Trophoblast cell (in vitro differentiated cells and primary cell): ENCODE measurements at regions not wholly inside any gene's neighbourhood (a gene's known extent, or its start where the extent isn't known, plus 50 kb on each side); places are given as distances from the start of the nearest gene placed in this dataset.
"Not testable (repeated sequence)": the region's sequence is repeated elsewhere in the genome, so short reads cannot be mapped to it uniquely, and the experiment has no call there.

ENCODE experiments used
- DNase-seq, 2 donors: peaks; one replicate each; pipeline ENCODE4 v3.0.0-alpha.2; 2016
- H2AFZ ChIP-seq: 2 replicates; pipeline ENCODE4 v1.6.1; 2013; ENCODE audit warnings: low read length, moderate library complexity, mild to moderate bottlenecking; ENCODE audit not compliant: insufficient read depth, poor library complexity
- H2AK5ac ChIP-seq: 2 replicates; pipeline ENCODE4 v1.6.1; 2013; ENCODE audit warnings: mild to moderate bottlenecking, low read length
- H2BK120ac ChIP-seq: 2 replicates; pipeline ENCODE4 v1.6.1; 2013; ENCODE audit warnings: low read length, mild to moderate bottlenecking, moderate library complexity; ENCODE audit not compliant: insufficient read depth, poor library complexity
- H2BK12ac ChIP-seq: 2 replicates; pipeline ENCODE4 v1.6.1; 2013; ENCODE audit warnings: mild to moderate bottlenecking, low read length, moderate library complexity
- H2BK5ac ChIP-seq: 2 replicates; pipeline ENCODE4 v1.6.1; 2013; ENCODE audit warnings: low read length, low read depth, moderate library complexity, mild to moderate bottlenecking; ENCODE audit not compliant: poor library complexity
- H3K14ac ChIP-seq: 2 replicates; pipeline ENCODE4 v1.6.1; 2013; ENCODE audit warnings: mild to moderate bottlenecking, low read length
- H3K18ac ChIP-seq: 2 replicates; pipeline ENCODE4 v1.6.1; 2013; ENCODE audit warnings: mild to moderate bottlenecking, low read length
- H3K23ac ChIP-seq: 2 replicates; pipeline ENCODE4 v1.6.1; 2013; ENCODE audit warnings: low read length
- H3K27ac ChIP-seq: 2 replicates; pipeline ENCODE4 v1.5.1; 2013; ENCODE audit warnings: low read depth, mild to moderate bottlenecking, inconsistent platforms, low read length, moderate library complexity
- H3K27me3 ChIP-seq: 2 replicates; pipeline ENCODE4 v1.6.1; 2013; ENCODE audit warnings: inconsistent platforms, mild to moderate bottlenecking, low read length, moderate library complexity; ENCODE audit not compliant: insufficient read depth
- H3K36me3 ChIP-seq, 2 experiments: 1 replicate in 1 of 2; 2 replicates in 1 of 2; pipeline ENCODE4 v1.6.1; 2013; ENCODE audit warnings: low read length in 2 of 2, mild to moderate bottlenecking in 2 of 2, moderate library complexity in 1 of 2; ENCODE audit not compliant: insufficient read depth in 2 of 2, control insufficient read depth in 1 of 2
- H3K4ac ChIP-seq: 2 replicates; pipeline ENCODE4 v1.6.1; 2013; ENCODE audit warnings: low read depth, mild to moderate bottlenecking, low read length, moderate library complexity
- H3K4me1 ChIP-seq, 2 experiments: 1 replicate in 1 of 2; 2 replicates in 1 of 2; pipeline ENCODE4 v1.6.1; 2013; ENCODE audit warnings: low read length in 2 of 2, mild to moderate bottlenecking in 2 of 2, moderate library complexity in 1 of 2; ENCODE audit not compliant: insufficient read depth in 2 of 2, control insufficient read depth in 1 of 2
- H3K4me2 ChIP-seq: 2 replicates; pipeline ENCODE4 v1.6.1; 2013; ENCODE audit warnings: inconsistent platforms, mild to moderate bottlenecking, low read length, moderate library complexity
- H3K4me3 ChIP-seq: 2 replicates; pipeline ENCODE4 v1.5.1; 2013; ENCODE audit warnings: mild to moderate bottlenecking, low read depth, low read length, inconsistent platforms
- H3K79me1 ChIP-seq: one replicate; pipeline ENCODE4 v1.6.1; 2013; ENCODE audit warnings: low read length
- H3K79me2 ChIP-seq: 2 replicates; pipeline ENCODE4 v1.6.1; 2013; ENCODE audit warnings: low read length, mild to moderate bottlenecking; ENCODE audit not compliant: control insufficient read depth, insufficient read depth, poor library complexity
- H3K9ac ChIP-seq: 2 replicates; pipeline ENCODE4 v1.6.1; 2013; ENCODE audit warnings: mild to moderate bottlenecking, low read length
- H3K9me3 ChIP-seq: 2 replicates; pipeline ENCODE4 v1.6.1; 2013; ENCODE audit warnings: low read depth, mild to moderate bottlenecking, control low read depth, inconsistent platforms, low read length; ENCODE audit not compliant: insufficient read depth
- H4K12ac ChIP-seq: 2 replicates; pipeline ENCODE4 v1.6.1; 2013; ENCODE audit warnings: low read depth, mild to moderate bottlenecking, low read length, moderate library complexity
- H4K8ac ChIP-seq: 2 replicates; pipeline ENCODE4 v1.6.1; 2013; ENCODE audit warnings: low read depth, mild to moderate bottlenecking, low read length, moderate library complexity
- H4K91ac ChIP-seq: one replicate; pipeline ENCODE4 v1.6.1; 2013; ENCODE audit warnings: low read depth, mild to moderate bottlenecking, low read length, moderate library complexity
- WGBS: extraction: QIAGEN DNeasy Blood & Tissue Kit; methylation state at CpG from one replicate; pipeline ENCODE4 v1.1.7; 2013; ENCODE audit warnings: missing lambda C conversion rate; ENCODE audit not compliant: insufficient read length, insufficient coverage; ENCODE audit errors: extremely low coverage; 5-methylcytosine and 5-hydroxymethylcytosine counted together

- Histone ChIP-seq H4K8ac (no peak overlapping the region), H3K23ac (no peak overlapping the region), H4K12ac (no peak overlapping the region), H3K79me1 (no peaks in the 10 kb centered on the region), H3K4me3 (no peak overlapping the region), H3K14ac (no peak overlapping the region), H3K36me3 (no peaks in the 10 kb centered on the region), H3K9ac (no peak overlapping the region), H3K4me2 (no peak overlapping the region), H2BK5ac (no peak overlapping the region), H3K27me3 (no peaks in the 10 kb centered on the region), H4K91ac (no peak overlapping the region), H3K4me1 (no peaks in the 10 kb centered on the region), H3K18ac (no peak overlapping the region), H3K27ac (no peak overlapping the region), H3K9me3 (no peaks in the 10 kb centered on the region), H2AK5ac (no peak overlapping the region), H3K79me2 (no peaks in the 10 kb centered on the region), H2BK12ac (no peak overlapping the region), H2BK120ac (no peak overlapping the region), H2AFZ (no peak overlapping the region), H3K4ac (no peak overlapping the region)
- no CpG with 5 or more reads among the region's 5 CpGs for WGBS
- no peak for DNase-seq
Observed at GRCh38 chr15:59896663-59897074, 107.4 kb upstream of the FOXB1 start.

GRCh38 chr15:59894835-59895234, 109.3 kb upstream of the FOXB1 start:
- no peak overlapping the region for H2BK12ac ChIP-seq
- no peaks in the 10 kb centered on the region for H3K79me2 ChIP-seq
- no peaks in the 10 kb centered on the region for H3K79me1 ChIP-seq
- H3K4ac ChIP-seq, result no peak overlapping the region
- no peak overlapping the region for H2AFZ ChIP-seq
- H3K27me3 ChIP-seq, result no peaks in the 10 kb centered on the region
- H3K9ac ChIP-seq, result no peak overlapping the region
- no peak overlapping the region for H3K23ac ChIP-seq
- H4K8ac ChIP-seq, result no peak overlapping the region
- no peak overlapping the region for H3K27ac ChIP-seq
- H3K36me3 ChIP-seq, result no peaks in the 10 kb centered on the region
- no peak overlapping the region for H3K14ac ChIP-seq
- no peak overlapping the region for H3K4me2 ChIP-seq
- no peak overlapping the region for H4K12ac ChIP-seq
- H3K4me1 ChIP-seq, result no peaks in the 10 kb centered on the region
- H4K91ac ChIP-seq, result no peak overlapping the region
- H2BK5ac ChIP-seq, result no peak overlapping the region
- no peaks in the 10 kb centered on the region for H3K9me3 ChIP-seq
- H3K18ac ChIP-seq, result no peak overlapping the region
- H2AK5ac ChIP-seq, result no peak overlapping the region
- no CpG with 5 or more reads among the region's 1 CpG for WGBS
- peak in 1 of 2 donors; percentile 56 for DNase-seq
- no peak overlapping the region for H3K4me3 ChIP-seq
- no peak overlapping the region for H2BK120ac ChIP-seq

- Histone ChIP-seq H3K79me1 (no peaks in the 10 kb centered on the region), H2AFZ (no peak overlapping the region), H3K9ac (no peak overlapping the region), H2BK120ac (no peak overlapping the region), H3K4me3 (no peak overlapping the region), H3K18ac (no peak overlapping the region), H3K27me3 (no peaks in the 10 kb centered on the region), H3K27ac (no peak overlapping the region), H4K8ac (no peak overlapping the region), H3K9me3 (no peaks in the 10 kb centered on the region), H3K23ac (no peak overlapping the region), H3K4me1 (no peaks in the 10 kb centered on the region), H2BK5ac (no peak overlapping the region), H2BK12ac (no peak overlapping the region), H2AK5ac (no peak overlapping the region), H4K12ac (no peak overlapping the region), H3K4ac (no peak overlapping the region), H3K36me3 (no peaks in the 10 kb centered on the region), H3K4me2 (no peak overlapping the region), H3K14ac (no peak overlapping the region), H3K79me2 (no peaks in the 10 kb centered on the region), H4K91ac (no peak overlapping the region)
- DNase-seq, result peak in 1 of 2 donors; percentile 47
- WGBS, result no CpG with 5 or more reads among the region's 1 CpG
Observed at GRCh38 chr15:59892985-59893384, 111.1 kb upstream of the FOXB1 start.

GRCh38 chr15:59887870-59888269, 116.2 kb upstream of the FOXB1 start:
- H3K14ac ChIP-seq, H3K4ac ChIP-seq, H3K79me1 ChIP-seq, H3K4me2 ChIP-seq, H4K12ac ChIP-seq, H2BK120ac ChIP-seq, H3K4me1 ChIP-seq, H3K9me3 ChIP-seq, H2BK12ac ChIP-seq, H3K9ac ChIP-seq, H3K27ac ChIP-seq, H4K91ac ChIP-seq, H3K79me2 ChIP-seq, H3K4me3 ChIP-seq, H3K36me3 ChIP-seq, H2AK5ac ChIP-seq, DNase-seq, H3K23ac ChIP-seq, H4K8ac ChIP-seq, H2AFZ ChIP-seq, H2BK5ac ChIP-seq, H3K27me3 ChIP-seq, H3K18ac ChIP-seq: not testable (repeated sequence)
- WGBS, result no CpG with 5 or more reads among the region's 1 CpG
